Smooth muscle cell (in vitro differentiated cells): ENCODE measurements at regions not wholly inside any gene's neighbourhood (a gene's known extent, or its start where the extent isn't known, plus 50 kb on each side); places are given as distances from the start of the nearest gene placed in this dataset.
"Not testable (repeated sequence)": the region's sequence is repeated elsewhere in the genome, so short reads cannot be mapped to it uniquely, and the experiment has no call there.

Experiments used
- DNase-seq: peaks from one replicate; lab custom pipeline; 2025; ENCODE audit not compliant: unreplicated experiment; lab: John Stamatoyannopoulos, UW
- H2AFZ ChIP-seq: fragments of 200-600 bp; sonication (generic); 2 replicates; pipeline ENCODE4 v1.6.0; 2016; ENCODE audit warnings: antibody characterized with exemption, low read depth, mild to moderate bottlenecking
- H3F3A ChIP-seq: fragments of 200-600 bp; sonication (generic); 2 replicates; pipeline ENCODE4 v1.6.0; 2017; ENCODE audit warnings: antibody characterized with exemption, low read depth
- H3K27ac ChIP-seq: fragments of 200-600 bp; sonication (generic); 2 replicates; pipeline ENCODE4 v1.5.1; 2016; ENCODE audit warnings: low read depth, mild to moderate bottlenecking
- H3K27me3 ChIP-seq: fragments of 200-600 bp; sonication (generic); 2 replicates; pipeline ENCODE4 v1.6.1; 2016; ENCODE audit warnings: low read depth, mild to moderate bottlenecking
- H3K36me3 ChIP-seq: fragments of 200-600 bp; sonication (generic); 2 replicates; pipeline ENCODE4 v1.5.1; 2016; ENCODE audit warnings: low read depth
- H3K4me1 ChIP-seq: fragments of 200-600 bp; sonication (generic); 2 replicates; pipeline ENCODE4 v1.5.1; 2016; ENCODE audit warnings: low read depth
- H3K4me2 ChIP-seq: fragments of 200-600 bp; sonication (generic); 2 replicates; pipeline ENCODE4 v1.6.0; 2016; ENCODE audit warnings: mild to moderate bottlenecking
- H3K4me3 ChIP-seq: fragments of 200-600 bp; sonication (generic); 2 replicates; pipeline ENCODE4 v1.5.1; 2016; ENCODE audit warnings: mild to moderate bottlenecking
- H3K79me2 ChIP-seq: fragments of 200-600 bp; sonication (generic); 2 replicates; pipeline ENCODE4 v1.6.0; 2016; ENCODE audit warnings: low read depth, mild to moderate bottlenecking
- H3K9ac ChIP-seq: fragments of 200-600 bp; sonication (generic); 2 replicates; pipeline ENCODE4 v1.6.0; 2016; ENCODE audit warnings: low read depth
- H3K9me3 ChIP-seq: fragments of 200-600 bp; sonication (generic); replicated peaks from 2 replicates; pipeline ENCODE4 v1.5.1; 2016; ENCODE audit warnings: low read depth
- H4K20me1 ChIP-seq: fragments of 200-600 bp; sonication (generic); 2 replicates; pipeline ENCODE4 v1.6.0; 2016; ENCODE audit warnings: low read depth
- WGBS: methylation state at CpG from one replicate; pipeline ENCODE4 v1.1.7; 2016; ENCODE audit warnings: low lambda C conversion rate; 5-methylcytosine and 5-hydroxymethylcytosine counted together
- TF ChIP-seq, protein P1 (sequence below): fragments of 200-600 bp; sonication (generic); IDR thresholded peaks from 2 replicates; pipeline ENCODE4 v1.5.1; 2017; ENCODE audit warnings: borderline replicate concordance, mild to moderate bottlenecking, antibody characterized with exemption; ENCODE audit not compliant: insufficient read depth, poor library complexity, severe bottlenecking

DNA sequence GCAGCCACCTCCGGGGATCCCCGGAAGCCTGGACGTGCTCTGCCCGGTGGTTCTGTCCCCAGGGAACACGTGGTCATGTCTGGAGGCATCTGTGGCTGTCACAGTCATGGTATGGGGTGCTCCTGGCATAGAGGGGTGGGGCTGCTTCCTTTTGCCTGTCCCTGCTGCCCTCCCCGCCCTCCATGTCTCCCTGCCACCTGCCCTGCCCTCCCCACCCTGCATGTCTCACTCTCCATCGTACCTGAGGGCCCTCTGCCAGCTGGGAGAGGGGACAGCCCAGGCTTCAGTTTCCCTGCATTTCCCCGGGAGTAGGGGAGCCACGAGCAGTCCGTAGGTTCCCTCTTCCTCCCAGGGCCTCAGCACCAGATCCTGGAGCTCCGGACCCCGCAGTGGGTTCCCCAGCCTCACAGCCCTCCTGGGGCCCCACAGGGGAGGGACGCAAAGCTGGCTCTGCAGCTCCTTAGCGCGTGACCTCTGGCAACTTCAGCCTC lies 90.0 kb upstream of the CTDP1 start:
- Histone ChIP-seq H3K4me1 (peaks cover 7% of the 10 kb centered on the region), H3K4me2 (no peak overlapping the region), H3K9ac (peak overlapping the region; percentile 93), H3K27ac (peak overlapping the region; percentile 99), H3K27me3 (no peaks in the 10 kb centered on the region), H3F3A (no peaks in the 10 kb centered on the region), H2AFZ (no peak overlapping the region), H3K36me3 (no peaks in the 10 kb centered on the region), H3K9me3 (no peaks in the 10 kb centered on the region), H4K20me1 (no peaks in the 10 kb centered on the region), H3K4me3 (no peak overlapping the region), H3K79me2 (no peaks in the 10 kb centered on the region)
- no peak for DNase-seq
- TF ChIP-seq, protein P1, sequence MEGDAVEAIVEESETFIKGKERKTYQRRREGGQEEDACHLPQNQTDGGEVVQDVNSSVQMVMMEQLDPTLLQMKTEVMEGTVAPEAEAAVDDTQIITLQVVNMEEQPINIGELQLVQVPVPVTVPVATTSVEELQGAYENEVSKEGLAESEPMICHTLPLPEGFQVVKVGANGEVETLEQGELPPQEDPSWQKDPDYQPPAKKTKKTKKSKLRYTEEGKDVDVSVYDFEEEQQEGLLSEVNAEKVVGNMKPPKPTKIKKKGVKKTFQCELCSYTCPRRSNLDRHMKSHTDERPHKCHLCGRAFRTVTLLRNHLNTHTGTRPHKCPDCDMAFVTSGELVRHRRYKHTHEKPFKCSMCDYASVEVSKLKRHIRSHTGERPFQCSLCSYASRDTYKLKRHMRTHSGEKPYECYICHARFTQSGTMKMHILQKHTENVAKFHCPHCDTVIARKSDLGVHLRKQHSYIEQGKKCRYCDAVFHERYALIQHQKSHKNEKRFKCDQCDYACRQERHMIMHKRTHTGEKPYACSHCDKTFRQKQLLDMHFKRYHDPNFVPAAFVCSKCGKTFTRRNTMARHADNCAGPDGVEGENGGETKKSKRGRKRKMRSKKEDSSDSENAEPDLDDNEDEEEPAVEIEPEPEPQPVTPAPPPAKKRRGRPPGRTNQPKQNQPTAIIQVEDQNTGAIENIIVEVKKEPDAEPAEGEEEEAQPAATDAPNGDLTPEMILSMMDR = no peak
- 84% methylated on average over 14 of the region's 15 CpGs for WGBS

DNA sequence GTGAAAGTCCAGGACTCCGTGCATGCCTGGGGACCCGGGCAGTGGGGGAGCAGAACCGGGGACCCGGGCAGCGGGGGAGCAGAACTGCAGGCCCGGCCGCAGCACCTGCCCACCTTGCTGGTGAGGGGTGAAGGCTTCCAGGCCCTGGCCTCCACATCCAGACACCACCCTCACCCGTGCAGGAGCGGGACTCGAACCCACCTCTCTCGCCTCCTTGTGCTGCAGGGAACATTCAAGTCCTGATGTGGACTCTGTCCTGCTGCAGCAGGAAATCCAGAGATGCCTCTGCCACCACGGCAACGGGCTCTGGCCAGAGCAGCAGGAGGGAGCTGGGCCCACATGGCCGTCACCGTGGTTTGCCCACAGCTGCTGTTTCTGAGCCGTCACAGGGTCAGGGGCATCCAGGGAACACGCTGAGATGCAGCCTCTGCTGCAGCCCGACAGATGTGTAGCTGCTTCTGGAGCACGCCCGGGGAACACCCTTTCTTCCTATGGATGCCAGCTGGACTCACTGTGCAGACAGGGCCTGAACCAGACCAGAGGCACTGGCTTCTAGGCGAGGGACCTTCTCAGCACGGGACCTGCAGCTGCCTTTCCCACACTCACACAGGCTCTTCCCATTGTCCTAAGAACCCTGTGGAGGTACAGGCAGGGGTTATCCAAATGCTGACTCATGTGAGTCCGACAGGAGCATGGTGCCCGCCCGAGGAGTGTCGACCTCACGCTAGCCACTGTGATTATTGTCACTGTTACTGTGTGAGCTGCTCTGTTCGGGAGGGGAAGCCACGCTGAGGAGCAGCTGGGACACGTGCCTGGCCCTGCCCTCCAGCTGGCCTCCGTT lies 89.2 kb upstream of the CTDP1 start:
- Histone ChIP-seq H3K4me3 (no peak overlapping the region), H2AFZ (no peak overlapping the region), H3K27ac (peak overlapping the region; percentile 99), H3K27me3 (no peaks in the 10 kb centered on the region), H3K9ac (peak overlapping the region; percentile 93), H3K36me3 (no peaks in the 10 kb centered on the region), H3K79me2 (no peaks in the 10 kb centered on the region), H4K20me1 (no peaks in the 10 kb centered on the region), H3K4me2 (no peak overlapping the region), H3K9me3 (no peaks in the 10 kb centered on the region), H3F3A (no peaks in the 10 kb centered on the region), H3K4me1 (peaks cover 7% of the 10 kb centered on the region)
- DNase-seq = no peak
- WGBS = 84% methylated on average over 31 of the region's 31 CpGs
- TF ChIP-seq, protein P1 = no peak

DNA sequence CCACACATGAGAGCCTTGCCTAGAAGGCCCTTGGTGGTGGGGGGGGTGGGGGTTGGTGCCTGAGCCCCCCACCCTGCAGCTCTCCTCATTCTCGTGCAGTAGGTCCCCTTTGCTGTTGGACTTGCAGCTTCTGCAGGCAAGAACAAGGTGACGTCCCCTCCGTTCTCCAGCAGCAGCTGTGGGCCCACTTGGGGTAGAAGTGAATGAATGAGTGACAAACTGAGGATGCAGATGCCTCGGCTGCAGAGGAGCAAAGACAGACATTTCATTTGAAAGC lies 88.6 kb upstream of the CTDP1 start:
- no peak overlapping the region for H2AFZ ChIP-seq

DNA sequence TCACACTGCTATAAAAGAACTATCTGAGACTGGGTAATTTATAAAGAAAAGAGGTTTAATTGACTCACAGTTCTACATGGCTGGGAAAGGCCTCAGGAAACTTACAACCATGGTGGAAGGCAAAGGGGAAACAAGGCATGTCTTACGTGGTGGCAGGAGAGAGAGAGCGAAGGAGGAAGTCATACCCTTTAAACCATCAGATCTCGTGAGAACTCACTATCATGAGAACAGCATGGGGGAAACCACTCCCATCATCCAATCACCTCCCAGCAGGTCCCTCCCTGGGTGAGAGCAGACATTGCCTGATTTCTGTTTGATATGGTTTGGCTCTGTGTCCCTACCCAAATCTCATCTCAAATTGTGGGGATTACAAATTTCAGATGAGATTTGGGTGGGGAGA lies 86.9 kb upstream of the CTDP1 start:
- H3K27me3 ChIP-seq, H2AFZ ChIP-seq, H3K9me3 ChIP-seq, H3K79me2 ChIP-seq, H3K9ac ChIP-seq, H3K4me3 ChIP-seq, H4K20me1 ChIP-seq, H3K4me1 ChIP-seq, H3F3A ChIP-seq, H3K27ac ChIP-seq, H3K36me3 ChIP-seq, H3K4me2 ChIP-seq, DNase-seq: not testable (repeated sequence)
- 86% methylated on average over 3 of the region's 3 CpGs for WGBS

More for the DNA sequence above, 88.6 kb upstream of the CTDP1 start:
- WGBS = 86% methylated on average over 4 of the region's 4 CpGs
- H4K20me1 ChIP-seq = no peaks in the 10 kb centered on the region
- no peaks in the 10 kb centered on the region for H3K9me3 ChIP-seq
- no peak for DNase-seq
- H3K4me3 ChIP-seq = no peak overlapping the region
- H3K9ac ChIP-seq = no peak overlapping the region
- TF ChIP-seq, protein P1 = no peak
- no peaks in the 10 kb centered on the region for H3F3A ChIP-seq
- no peaks in the 10 kb centered on the region for H3K79me2 ChIP-seq
- peaks cover 7% of the 10 kb centered on the region for H3K4me1 ChIP-seq
- no peak overlapping the region for H3K27ac ChIP-seq
- H3K27me3 ChIP-seq = no peaks in the 10 kb centered on the region
- no peaks in the 10 kb centered on the region for H3K36me3 ChIP-seq
- no peak overlapping the region for H3K4me2 ChIP-seq
